HG03457 (cell line): ENCODE measurements at regions not wholly inside any gene's neighbourhood (a gene's known extent, or its start where the extent isn't known, plus 50 kb on each side); places are given as distances from the start of the nearest gene placed in this dataset.
"Not testable (repeated sequence)": the region's sequence is repeated elsewhere in the genome, so short reads cannot be mapped to it uniquely, and the experiment has no call there.

Source experiments
- ATAC-seq: cut with Tn5 transposase; IDR thresholded peaks from one replicate; pipeline ENCODE4 v1.9.1; 2021; ENCODE audit warnings: moderate number of reproducible peaks; ENCODE audit not compliant: unreplicated experiment

GRCh38 chr7:93830141-93830925 lies 60.2 kb downstream of the TFPI2 start:
- no peak for ATAC-seq

GRCh38 chr7:93828260-93828659 lies 62.3 kb downstream of the TFPI2 start:
- ATAC-seq = no peak

- no peak for ATAC-seq
These were observed 66.9 kb downstream of the TFPI2 start for GRCh38 chr7:93823621-93824020.

- ATAC-seq = no peak
These were observed 69.1 kb downstream of the TFPI2 start for GRCh38 chr7:93821463-93821862.

- no peak for ATAC-seq
These were observed 70.9 kb downstream of the TFPI2 start for GRCh38 chr7:93819699-93820098.

GRCh38 chr7:93817526-93817925 lies 73.0 kb downstream of the TFPI2 start:
- no peak for ATAC-seq

GRCh38 chr7:93817004-93817403 lies 73.5 kb downstream of the TFPI2 start:
- ATAC-seq = no peak

- ATAC-seq = no peak
These were observed 77.0 kb downstream of the TFPI2 start for GRCh38 chr7:93813514-93813913.

- ATAC-seq = no peak
These were observed 78.5 kb downstream of the TFPI2 start for GRCh38 chr7:93812061-93812460.

- ATAC-seq = no peak
These were observed 79.4 kb downstream of the TFPI2 start for GRCh38 chr7:93811198-93811597.

GRCh38 chr7:93810561-93810960 lies 80.0 kb downstream of the TFPI2 start:
- ATAC-seq = no peak

- ATAC-seq = no peak
These were observed 85.8 kb downstream of the TFPI2 start for GRCh38 chr7:93804726-93805125.

GRCh38 chr7:93799750-93800357 lies 90.7 kb downstream of the TFPI2 start:
- ATAC-seq = no peak

- not testable (repeated sequence) for ATAC-seq
These were observed 97.4 kb downstream of the TFPI2 start for GRCh38 chr7:93793084-93793697.

GRCh38 chr7:93779115-93779514 lies 111.4 kb downstream of the TFPI2 start:
- no peak for ATAC-seq

- ATAC-seq = no peak
These were observed 112.2 kb downstream of the TFPI2 start for GRCh38 chr7:93778384-93778783.

- no peak for ATAC-seq
These were observed 117.1 kb downstream of the TFPI2 start for GRCh38 chr7:93773446-93773845.

GRCh38 chr7:93765475-93765874 lies 125.1 kb downstream of the TFPI2 start:
- no peak for ATAC-seq

GRCh38 chr7:93758631-93759030 lies 131.9 kb downstream of the TFPI2 start:
- no peak for ATAC-seq

GRCh38 chr7:93757426-93757825 lies 133.1 kb downstream of the TFPI2 start:
- no peak for ATAC-seq

GRCh38 chr7:93756890-93757289 lies 133.7 kb downstream of the TFPI2 start:
- ATAC-seq = no peak

- ATAC-seq = no peak
These were observed 139.1 kb downstream of the TFPI2 start for GRCh38 chr7:93751421-93751820.
